Glutamatergic neuron (in vitro differentiated cells): ENCODE measurements at regions not wholly inside any gene's neighbourhood (a gene's known extent, or its start where the extent isn't known, plus 50 kb on each side); places are given as distances from the start of the nearest gene placed in this dataset.

Experiments
- DNase-seq: peaks from one replicate; pipeline ENCODE4 v3.0.0; 2022
- H3K27ac Mint-ChIP-seq: one replicate; pipeline ENCODE4 v1.8.0; 2020; ENCODE audit warnings: mild to moderate bottlenecking, mixed read lengths, inconsistent platforms; ENCODE audit not compliant: unreplicated experiment
- H3K27me3 Mint-ChIP-seq: one replicate; pipeline ENCODE4 v1.8.0; 2020; ENCODE audit warnings: mild to moderate bottlenecking, moderate library complexity, mixed read lengths, inconsistent platforms; ENCODE audit not compliant: unreplicated experiment
- H3K36me3 Mint-ChIP-seq: one replicate; pipeline ENCODE4 v1.8.0; 2020; ENCODE audit warnings: mild to moderate bottlenecking, mixed read lengths, inconsistent platforms; ENCODE audit not compliant: unreplicated experiment
- H3K4me1 Mint-ChIP-seq: one replicate; pipeline ENCODE4 v1.8.0; 2020; ENCODE audit warnings: mild to moderate bottlenecking, low read depth, mixed read lengths, inconsistent platforms; ENCODE audit not compliant: unreplicated experiment
- H3K4me3 Mint-ChIP-seq: one replicate; pipeline ENCODE4 v1.8.0; 2020; ENCODE audit warnings: mild to moderate bottlenecking, mixed read lengths, inconsistent platforms; ENCODE audit not compliant: unreplicated experiment
- H3K9me3 Mint-ChIP-seq: one replicate; pipeline ENCODE4 v1.8.0; 2020; ENCODE audit warnings: mild to moderate bottlenecking, moderate library complexity, mixed read lengths, inconsistent platforms; ENCODE audit not compliant: unreplicated experiment
- TF ChIP-seq, protein P1 (sequence below): fragments of 200-600 bp; sonication (generic); IDR thresholded peaks from one replicate; pipeline ENCODE4 v1.5.0; 2021; ENCODE audit not compliant: partially characterized antibody, unreplicated experiment

GRCh38 chr20:41989935-41990635 lies 371.9 kb upstream of the CHD6 start:
- Mint-ChIP-seq H3K4me3 (no peak overlapping the region), H3K4me1 (no peaks in the 10 kb centered on the region), H3K27ac (no peak overlapping the region), H3K36me3 (peaks cover 3% of the 10 kb centered on the region), H3K27me3 (peaks cover 2% of the 10 kb centered on the region), H3K9me3 (peaks cover 1% of the 10 kb centered on the region)
- no peak for DNase-seq
- TF ChIP-seq, protein P1, sequence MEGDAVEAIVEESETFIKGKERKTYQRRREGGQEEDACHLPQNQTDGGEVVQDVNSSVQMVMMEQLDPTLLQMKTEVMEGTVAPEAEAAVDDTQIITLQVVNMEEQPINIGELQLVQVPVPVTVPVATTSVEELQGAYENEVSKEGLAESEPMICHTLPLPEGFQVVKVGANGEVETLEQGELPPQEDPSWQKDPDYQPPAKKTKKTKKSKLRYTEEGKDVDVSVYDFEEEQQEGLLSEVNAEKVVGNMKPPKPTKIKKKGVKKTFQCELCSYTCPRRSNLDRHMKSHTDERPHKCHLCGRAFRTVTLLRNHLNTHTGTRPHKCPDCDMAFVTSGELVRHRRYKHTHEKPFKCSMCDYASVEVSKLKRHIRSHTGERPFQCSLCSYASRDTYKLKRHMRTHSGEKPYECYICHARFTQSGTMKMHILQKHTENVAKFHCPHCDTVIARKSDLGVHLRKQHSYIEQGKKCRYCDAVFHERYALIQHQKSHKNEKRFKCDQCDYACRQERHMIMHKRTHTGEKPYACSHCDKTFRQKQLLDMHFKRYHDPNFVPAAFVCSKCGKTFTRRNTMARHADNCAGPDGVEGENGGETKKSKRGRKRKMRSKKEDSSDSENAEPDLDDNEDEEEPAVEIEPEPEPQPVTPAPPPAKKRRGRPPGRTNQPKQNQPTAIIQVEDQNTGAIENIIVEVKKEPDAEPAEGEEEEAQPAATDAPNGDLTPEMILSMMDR = no peak

- TF ChIP-seq, protein P1 = no peak
- Mint-ChIP-seq H3K9me3 (peaks cover 3% of the 10 kb centered on the region), H3K36me3 (peaks cover 7% of the 10 kb centered on the region), H3K27me3 (peaks cover 2% of the 10 kb centered on the region), H3K27ac (no peak overlapping the region), H3K4me3 (no peak overlapping the region), H3K4me1 (no peaks in the 10 kb centered on the region)
- no peak for DNase-seq
Observed at GRCh38 chr20:41989039-41989679, 371.0 kb upstream of the CHD6 start.

- Mint-ChIP-seq H3K36me3 (peaks cover 7% of the 10 kb centered on the region), H3K9me3 (peaks cover 2% of the 10 kb centered on the region), H3K27ac (no peak overlapping the region), H3K27me3 (no peaks in the 10 kb centered on the region), H3K4me1 (no peaks in the 10 kb centered on the region), H3K4me3 (no peak overlapping the region)
- DNase-seq = no peak
- TF ChIP-seq, protein P1 = no peak
Observed at GRCh38 chr20:41984031-41984430, 365.9 kb upstream of the CHD6 start.

- TF ChIP-seq, protein P1 = no peak
- Mint-ChIP-seq H3K36me3 (peaks cover 7% of the 10 kb centered on the region), H3K9me3 (peaks cover 2% of the 10 kb centered on the region), H3K4me1 (no peaks in the 10 kb centered on the region), H3K4me3 (no peak overlapping the region), H3K27ac (no peak overlapping the region), H3K27me3 (no peaks in the 10 kb centered on the region)
- no peak for DNase-seq
Observed at GRCh38 chr20:41983159-41983558, 365.0 kb upstream of the CHD6 start.

DNA sequence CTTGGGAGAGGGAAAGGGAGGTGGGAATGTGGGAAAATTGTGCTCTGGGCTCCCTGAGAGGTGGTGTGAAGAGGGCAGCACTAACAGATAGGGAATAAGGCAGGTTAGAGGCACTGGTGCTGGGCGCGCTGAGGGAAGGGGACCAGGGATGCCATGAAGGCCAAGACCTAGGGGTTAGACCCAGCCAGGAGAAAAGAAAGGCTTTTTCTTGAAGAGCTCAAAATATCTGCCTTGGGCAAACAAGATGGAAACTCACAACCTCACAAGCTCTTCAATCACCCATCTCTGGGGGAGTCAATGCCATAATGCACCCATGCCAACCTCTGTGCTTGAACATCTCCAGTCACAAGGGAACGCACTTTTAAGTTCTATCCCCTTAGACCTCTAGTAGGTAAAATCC lies 363.6 kb upstream of the CHD6 start:
- DNase-seq = no peak
- Mint-ChIP-seq H3K4me3 (no peak overlapping the region), H3K27me3 (no peaks in the 10 kb centered on the region), H3K36me3 (peaks cover 4% of the 10 kb centered on the region), H3K27ac (no peak overlapping the region), H3K9me3 (peaks cover 2% of the 10 kb centered on the region), H3K4me1 (no peaks in the 10 kb centered on the region)
- TF ChIP-seq, protein P1 = no peak
